Liver (tissue), 7 donors: ENCODE measurements at regions not wholly inside any gene's neighbourhood (a gene's known extent, or its start where the extent isn't known, plus 50 kb on each side); places are given as distances from the start of the nearest gene placed in this dataset.
"Not testable (repeated sequence)": the region's sequence is repeated elsewhere in the genome, so short reads cannot be mapped to it uniquely, and the experiment has no call there.

Experiments used
- DNase-seq: peaks from one replicate; pipeline ENCODE4 v3.0.0-alpha.2; 2017; ENCODE audit warnings: low spot score
- H3K27ac ChIP-seq, 2 donors: one replicate each; pipeline ENCODE4 v1.7.0; 2013; ENCODE audit warnings: inconsistent platforms in 2 of 2, low read length in 2 of 2, control low read depth in 1 of 2, low read depth in 1 of 2, mild to moderate bottlenecking in 1 of 2
- H3K27me3 ChIP-seq, 4 donors: one replicate each; pipeline versions ENCODE4 v1.6.1 to v1.7.0; 2013; ENCODE audit warnings: low read length in 3 of 4, inconsistent platforms in 1 of 4, mild to moderate bottlenecking in 1 of 4, moderate library complexity in 1 of 4; ENCODE audit not compliant: control insufficient read depth in 4 of 4, insufficient read depth in 4 of 4
- H3K36me3 ChIP-seq, 4 donors: one replicate each; pipeline versions ENCODE4 v1.6.1 to v1.7.0; 2013; ENCODE audit warnings: low read length in 3 of 4, mild to moderate bottlenecking in 3 of 4, low read depth in 1 of 4, moderate library complexity in 1 of 4; ENCODE audit not compliant: control insufficient read depth in 4 of 4, insufficient read depth in 3 of 4
- H3K4me1 ChIP-seq, 4 donors: one replicate each; pipeline versions ENCODE4 v1.6.1 to v1.7.0; 2013; ENCODE audit warnings: low read length in 3 of 4, mild to moderate bottlenecking in 3 of 4, moderate library complexity in 1 of 4; ENCODE audit not compliant: control insufficient read depth in 4 of 4, insufficient read depth in 4 of 4
- H3K4me3 ChIP-seq, 3 donors: one replicate each; pipeline versions ENCODE4 v1.6.1 to v1.7.0; 2013; ENCODE audit warnings: low read length in 3 of 3, control low read depth in 1 of 3, low read depth in 1 of 3, mild to moderate bottlenecking in 1 of 3
- H3K9ac ChIP-seq, 2 donors: one replicate each; pipeline ENCODE4 v1.7.0; 2013; ENCODE audit warnings: low read length in 2 of 2, mild to moderate bottlenecking in 2 of 2, moderate library complexity in 2 of 2, control low read depth in 1 of 2, low read depth in 1 of 2
- H3K9me3 ChIP-seq, 4 donors: one replicate each; pipeline versions ENCODE4 v1.6.1 to v1.7.0; 2013; ENCODE audit warnings: low read length in 3 of 4; ENCODE audit not compliant: control insufficient read depth in 4 of 4
- ATF3 ChIP-seq: IDR thresholded peaks from 2 replicates; pipeline ENCODE4 v1.6.1; 2016; ENCODE audit warnings: antibody characterized with exemption
- EGR1 ChIP-seq, 2 donors: IDR thresholded peaks; 2 replicates each; pipeline ENCODE4 v1.6.1; 2016 to 2018; ENCODE audit warnings: antibody characterized with exemption in 2 of 2, low read depth in 2 of 2
- FOXA1 ChIP-seq: IDR thresholded peaks from 2 replicates; pipeline ENCODE4 v1.6.1; 2016; ENCODE audit warnings: antibody characterized with exemption
- GABPA ChIP-seq, 2 donors: IDR thresholded peaks in 1 of 2; conservative IDR thresholded peaks in 1 of 2; 2 replicates each; pipeline ENCODE4 v1.6.1; 2016; ENCODE audit warnings: antibody characterized with exemption in 2 of 2, mild to moderate bottlenecking in 1 of 2, moderate library complexity in 1 of 2
- HNF4A ChIP-seq, 2 donors: conservative IDR thresholded peaks; 2 replicates each; pipeline ENCODE4 v1.6.1; 2016; ENCODE audit warnings: antibody characterized with exemption in 2 of 2, mild to moderate bottlenecking in 2 of 2
- NR2F2 ChIP-seq: IDR thresholded peaks from 2 replicates; pipeline ENCODE4 v1.6.1; 2016; ENCODE audit warnings: antibody characterized with exemption
- RAD21 ChIP-seq, 2 donors: IDR thresholded peaks; 2 replicates each; pipeline ENCODE4 v1.6.1; 2016; ENCODE audit warnings: antibody characterized with exemption in 2 of 2, mild to moderate bottlenecking in 2 of 2
- RXRA ChIP-seq, 2 donors: IDR thresholded peaks; 2 replicates each; pipeline ENCODE4 v1.6.1; 2017 to 2018; ENCODE audit warnings: antibody characterized with exemption in 2 of 2, mild to moderate bottlenecking in 1 of 2
- TAF1 ChIP-seq: conservative IDR thresholded peaks from 2 replicates; pipeline ENCODE4 v1.6.1; 2016; ENCODE audit warnings: antibody characterized with exemption, mild to moderate bottlenecking
- WGBS: extraction: QIAGEN DNeasy Blood & Tissue Kit; methylation state at CpG from one replicate; pipeline ENCODE4 v1.1.7; 2013; 5-methylcytosine and 5-hydroxymethylcytosine counted together
- TF ChIP-seq, protein P1 (sequence below): IDR thresholded peaks from 2 replicates; pipeline ENCODE4 v1.6.1; 2016; ENCODE audit warnings: antibody characterized with exemption
- donor health status: healthy.
- donor health status: healthy.
- donor health status: healthy.
- donor health status: healthy.

DNA sequence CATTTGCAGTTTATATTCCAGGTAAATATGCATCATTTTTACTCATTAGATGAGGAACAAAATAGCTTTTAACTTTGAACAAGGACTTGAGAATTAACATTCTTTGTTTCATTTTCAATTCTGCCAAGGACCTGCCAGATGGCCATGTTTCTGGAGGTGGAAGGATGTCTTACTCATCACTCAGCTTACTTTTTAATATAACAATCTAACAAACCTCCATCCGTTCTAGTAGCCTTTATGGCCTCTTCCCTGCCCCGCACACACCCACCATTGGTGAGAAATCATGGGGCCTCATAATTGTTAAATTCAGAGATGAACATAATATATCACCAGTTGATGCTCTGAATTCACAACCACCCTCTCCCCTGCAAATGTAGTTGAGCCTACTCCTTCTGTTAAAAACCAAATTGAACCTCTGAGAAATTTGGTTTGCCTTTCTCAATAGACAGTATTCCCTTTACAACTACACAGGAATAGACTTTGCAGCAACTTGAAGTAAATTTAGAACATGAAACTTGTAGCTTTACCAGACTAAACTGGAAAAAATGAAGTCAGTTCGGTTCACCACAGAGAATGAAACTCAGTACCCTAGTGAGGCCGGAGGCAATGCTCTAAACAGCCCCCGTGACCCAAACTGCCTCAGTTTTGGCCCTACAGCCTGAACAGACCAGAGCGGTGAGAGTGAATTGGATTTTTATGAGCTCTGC is 50.1 kb upstream of the ACSL4 start:
- Histone ChIP-seq H3K4me3 (no peak overlapping the region), H3K27ac (no peak overlapping the region), H3K9ac (no peak overlapping the region), H3K9me3 (no peaks in the 10 kb centered on the region), H3K4me1 (no peaks in the 10 kb centered on the region), H3K27me3 (no peaks in the 10 kb centered on the region), H3K36me3 (no peaks in the 10 kb centered on the region)
- DNase-seq: no peak
- WGBS: 78% methylated on average over 6 of the region's 6 CpGs
- TF ChIP-seq NR2F2: no peak
- TF ChIP-seq GABPA (IDR thresholded peaks at IDR 0.05 in 1 of 2, conservative IDR thresholded peaks at IDR 0.05 in 1 of 2): no peak
- no peak for TF ChIP-seq EGR1 (IDR thresholded peaks at IDR 0.05; ENCODE audit: low read depth in 2 of 2)

DNA sequence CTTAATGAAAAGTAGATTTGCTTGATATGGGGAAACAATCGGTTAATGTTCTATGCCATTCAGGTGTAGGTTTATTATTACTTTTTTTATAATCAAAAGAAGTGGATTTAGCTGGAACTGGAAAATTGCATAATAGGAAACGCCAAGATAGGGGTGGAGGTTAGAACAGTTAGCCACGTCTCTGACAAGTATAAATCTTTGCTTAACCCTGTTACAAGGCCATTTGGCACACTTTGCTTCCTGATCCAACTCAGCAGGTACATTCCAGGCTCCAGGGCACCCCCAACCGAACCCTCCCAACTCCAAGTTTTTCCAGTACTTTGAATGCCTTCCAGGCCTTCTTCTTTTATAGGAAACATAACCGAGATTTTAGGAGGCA is 50.6 kb upstream of the ACSL4 start:
- Histone ChIP-seq H3K4me1 (no peaks in the 10 kb centered on the region), H3K27ac (no peak overlapping the region), H3K4me3 (no peak overlapping the region), H3K9me3 (no peaks in the 10 kb centered on the region), H3K9ac (no peak overlapping the region), H3K36me3 (no peaks in the 10 kb centered on the region), H3K27me3 (no peaks in the 10 kb centered on the region)
- DNase-seq: no peak
- TF ChIP-seq RXRA (IDR thresholded peaks at IDR 0.05) (peak in 1 of 2 donors; percentile 14), HNF4A (conservative IDR thresholded peaks at IDR 0.05) (peak in 1 of 2 donors; percentile 14), TAF1 (no peak)
- 40% methylated on average over 5 of the region's 5 CpGs for WGBS

GRCh38 chrX:109785053-109785452 is 52.0 kb upstream of the ACSL4 start:
- TF ChIP-seq EGR1 (IDR thresholded peaks at IDR 0.05; ENCODE audit: low read depth in 2 of 2) (no peak), ATF3 (no peak), RAD21 (IDR thresholded peaks at IDR 0.05) (no peak), FOXA1 (no peak)
- TF ChIP-seq, protein P1, sequence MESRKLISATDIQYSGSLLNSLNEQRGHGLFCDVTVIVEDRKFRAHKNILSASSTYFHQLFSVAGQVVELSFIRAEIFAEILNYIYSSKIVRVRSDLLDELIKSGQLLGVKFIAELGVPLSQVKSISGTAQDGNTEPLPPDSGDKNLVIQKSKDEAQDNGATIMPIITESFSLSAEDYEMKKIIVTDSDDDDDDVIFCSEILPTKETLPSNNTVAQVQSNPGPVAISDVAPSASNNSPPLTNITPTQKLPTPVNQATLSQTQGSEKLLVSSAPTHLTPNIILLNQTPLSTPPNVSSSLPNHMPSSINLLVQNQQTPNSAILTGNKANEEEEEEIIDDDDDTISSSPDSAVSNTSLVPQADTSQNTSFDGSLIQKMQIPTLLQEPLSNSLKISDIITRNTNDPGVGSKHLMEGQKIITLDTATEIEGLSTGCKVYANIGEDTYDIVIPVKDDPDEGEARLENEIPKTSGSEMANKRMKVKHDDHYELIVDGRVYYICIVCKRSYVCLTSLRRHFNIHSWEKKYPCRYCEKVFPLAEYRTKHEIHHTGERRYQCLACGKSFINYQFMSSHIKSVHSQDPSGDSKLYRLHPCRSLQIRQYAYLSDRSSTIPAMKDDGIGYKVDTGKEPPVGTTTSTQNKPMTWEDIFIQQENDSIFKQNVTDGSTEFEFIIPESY: no peak
- 91% methylated on average over 4 of the region's 4 CpGs for WGBS
- Histone ChIP-seq H3K4me3 (no peak overlapping the region), H3K9me3 (no peaks in the 10 kb centered on the region), H3K9ac (no peak overlapping the region), H3K36me3 (no peaks in the 10 kb centered on the region), H3K27ac (no peak overlapping the region), H3K27me3 (no peaks in the 10 kb centered on the region), H3K4me1 (no peaks in the 10 kb centered on the region)
- no peak for DNase-seq

DNA sequence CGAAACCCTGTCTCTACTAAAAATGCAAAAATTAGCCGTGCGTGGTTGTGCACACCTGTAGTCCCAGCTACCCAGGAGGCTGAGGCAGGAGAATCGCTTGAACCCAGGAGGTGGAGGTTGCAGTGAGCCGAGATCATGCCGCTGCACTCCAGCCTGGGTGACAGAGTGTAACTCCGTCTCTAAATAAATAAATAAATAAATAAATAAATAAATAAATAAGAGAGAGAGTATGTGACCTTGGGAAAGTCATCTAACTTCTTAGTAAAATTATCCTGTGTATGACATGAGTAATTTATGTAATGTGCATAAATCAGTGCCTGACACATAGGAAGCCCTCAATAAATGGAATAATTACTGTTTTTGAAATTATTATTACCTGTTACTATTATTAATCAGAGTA is 57.5 kb upstream of the ACSL4 start:
- H3K4me3 ChIP-seq, H3K9ac ChIP-seq, H3K27me3 ChIP-seq, H3K36me3 ChIP-seq, H3K9me3 ChIP-seq, H3K4me1 ChIP-seq, DNase-seq, H3K27ac ChIP-seq: not testable (repeated sequence)
- WGBS: 92% methylated on average over 7 of the region's 7 CpGs
